AG09319 (cell line): ENCODE measurements at regions not wholly inside any gene's neighbourhood (a gene's known extent, or its start where the extent isn't known, plus 50 kb on each side); places are given as distances from the start of the nearest gene placed in this dataset.

Experiments
- DNase-seq: peaks from one replicate; pipeline ENCODE4 v3.0.0-alpha.2; 2010; ENCODE audit warnings: low read depth; ENCODE audit errors: extremely low read depth
- TF ChIP-seq, protein P1 (sequence below): IDR thresholded peaks from 2 replicates; pipeline ENCODE4 v1.5.1; 2011; ENCODE audit warnings: low read depth, mild to moderate bottlenecking, inconsistent platforms, low read length, moderate library complexity

DNA sequence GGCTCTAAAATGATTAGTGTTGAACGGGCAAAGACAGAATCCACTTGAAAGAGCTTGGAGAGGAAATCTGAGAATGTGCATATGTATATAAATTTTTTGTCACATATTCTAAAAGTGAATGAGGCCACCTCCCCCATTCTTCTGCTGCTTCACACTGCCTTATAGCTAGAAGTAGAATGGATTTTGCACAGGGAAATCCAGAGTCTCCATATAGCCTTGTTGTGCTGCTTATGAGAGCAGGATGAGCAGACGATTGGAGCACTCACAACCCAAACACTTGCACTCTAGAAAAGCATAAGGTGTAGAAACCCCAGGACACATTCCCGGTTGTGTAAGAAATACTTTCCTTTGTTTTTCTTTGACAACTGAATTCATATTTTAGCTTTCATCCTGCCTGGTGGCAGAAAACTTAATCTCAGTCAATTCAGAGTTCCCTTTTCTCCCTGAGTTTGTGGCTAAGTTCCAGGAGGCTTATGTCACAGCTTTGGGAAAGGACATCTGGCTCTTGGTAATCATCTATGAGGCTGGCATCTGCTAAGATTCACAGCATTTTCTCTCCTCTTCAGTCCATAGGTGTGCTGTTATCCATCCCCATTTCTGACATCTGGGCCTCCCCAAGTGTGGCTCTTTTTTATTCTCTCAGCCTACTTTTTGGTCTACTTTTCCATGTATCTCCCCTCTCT, 188.4 kb upstream of the PFN2 start:
- no peak for DNase-seq
- TF ChIP-seq, protein P1, sequence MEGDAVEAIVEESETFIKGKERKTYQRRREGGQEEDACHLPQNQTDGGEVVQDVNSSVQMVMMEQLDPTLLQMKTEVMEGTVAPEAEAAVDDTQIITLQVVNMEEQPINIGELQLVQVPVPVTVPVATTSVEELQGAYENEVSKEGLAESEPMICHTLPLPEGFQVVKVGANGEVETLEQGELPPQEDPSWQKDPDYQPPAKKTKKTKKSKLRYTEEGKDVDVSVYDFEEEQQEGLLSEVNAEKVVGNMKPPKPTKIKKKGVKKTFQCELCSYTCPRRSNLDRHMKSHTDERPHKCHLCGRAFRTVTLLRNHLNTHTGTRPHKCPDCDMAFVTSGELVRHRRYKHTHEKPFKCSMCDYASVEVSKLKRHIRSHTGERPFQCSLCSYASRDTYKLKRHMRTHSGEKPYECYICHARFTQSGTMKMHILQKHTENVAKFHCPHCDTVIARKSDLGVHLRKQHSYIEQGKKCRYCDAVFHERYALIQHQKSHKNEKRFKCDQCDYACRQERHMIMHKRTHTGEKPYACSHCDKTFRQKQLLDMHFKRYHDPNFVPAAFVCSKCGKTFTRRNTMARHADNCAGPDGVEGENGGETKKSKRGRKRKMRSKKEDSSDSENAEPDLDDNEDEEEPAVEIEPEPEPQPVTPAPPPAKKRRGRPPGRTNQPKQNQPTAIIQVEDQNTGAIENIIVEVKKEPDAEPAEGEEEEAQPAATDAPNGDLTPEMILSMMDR, result no peak

DNA sequence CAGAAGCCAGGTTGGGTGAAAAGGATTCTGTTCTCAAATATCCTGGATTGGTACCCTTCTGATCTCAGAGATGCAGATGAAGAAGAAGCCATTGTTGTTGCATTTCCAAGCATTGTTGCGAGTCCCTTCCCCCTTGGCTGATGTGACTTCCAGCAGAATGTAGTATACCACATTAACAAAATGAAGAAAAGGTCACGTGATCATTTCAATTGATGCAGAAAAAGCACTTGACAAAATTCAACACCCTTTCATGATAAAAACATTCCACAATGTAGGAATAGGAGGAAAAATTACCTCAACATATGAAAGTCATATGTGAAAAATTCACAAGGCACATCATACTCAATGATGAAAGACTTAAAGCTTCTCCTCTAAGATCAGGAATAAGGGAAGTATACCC, 181.9 kb upstream of the PFN2 start:
- TF ChIP-seq, protein P1, result no peak
- no peak for DNase-seq

DNA sequence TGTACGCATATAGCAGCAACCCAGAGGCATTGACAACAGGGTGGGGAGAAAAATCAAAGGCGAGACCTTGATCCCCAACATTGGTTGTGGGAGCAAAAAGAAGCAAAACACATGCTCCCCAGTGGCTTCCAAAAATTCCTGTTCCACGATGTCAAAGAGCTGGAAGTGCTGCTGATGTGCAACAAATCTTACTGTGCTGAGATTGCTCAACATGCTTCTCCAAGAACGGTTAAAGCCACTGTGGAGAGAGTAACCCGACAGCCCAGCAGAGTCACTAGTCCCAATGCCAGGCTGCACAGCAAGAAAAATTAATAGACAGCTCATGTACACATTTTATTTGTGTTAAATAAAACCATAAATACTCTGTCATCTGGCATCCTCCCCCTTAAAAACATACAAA, 179.9 kb upstream of the PFN2 start:
- DNase-seq, result no peak
- TF ChIP-seq, protein P1, result no peak

DNA sequence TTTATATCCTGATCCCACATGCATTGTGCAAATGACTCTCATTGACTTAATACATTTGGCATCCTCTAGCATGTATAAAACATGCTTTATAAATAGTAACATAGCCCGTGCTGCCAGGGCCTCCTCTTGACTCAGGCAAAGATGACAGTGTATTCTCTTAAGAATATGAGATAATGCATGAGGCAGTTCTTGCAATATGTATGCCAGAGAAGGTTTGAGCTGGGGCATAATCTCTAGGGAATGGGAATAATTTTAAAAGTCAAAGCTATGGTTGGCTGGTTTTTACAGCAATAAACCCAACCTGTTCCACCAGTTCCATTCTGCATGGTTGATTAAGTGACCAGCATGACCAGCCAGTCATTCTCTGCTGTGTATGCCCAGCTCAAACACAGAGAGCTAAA, 179.0 kb upstream of the PFN2 start:
- DNase-seq, result peak; percentile 48
- TF ChIP-seq, protein P1, result no peak

DNA sequence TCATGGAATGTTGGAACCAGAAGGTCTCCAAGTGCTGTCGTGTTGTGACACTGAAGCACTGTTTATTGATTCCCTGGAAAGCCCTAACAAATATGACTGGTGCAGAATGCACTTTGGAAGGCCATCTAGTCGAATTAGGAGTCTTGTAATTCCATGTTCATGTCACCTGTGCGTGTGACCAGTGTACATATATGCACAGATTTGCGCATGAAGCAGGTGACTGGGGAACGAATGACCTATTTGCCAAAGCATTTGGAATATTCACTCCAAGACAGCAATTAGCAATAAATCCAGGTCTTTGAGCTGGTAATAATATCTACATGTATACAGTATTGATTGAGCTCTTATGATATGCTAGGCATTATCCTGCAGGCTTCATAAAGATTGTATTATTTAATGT, 177.5 kb upstream of the PFN2 start:
- no peak for DNase-seq
- TF ChIP-seq, protein P1, result no peak

DNA sequence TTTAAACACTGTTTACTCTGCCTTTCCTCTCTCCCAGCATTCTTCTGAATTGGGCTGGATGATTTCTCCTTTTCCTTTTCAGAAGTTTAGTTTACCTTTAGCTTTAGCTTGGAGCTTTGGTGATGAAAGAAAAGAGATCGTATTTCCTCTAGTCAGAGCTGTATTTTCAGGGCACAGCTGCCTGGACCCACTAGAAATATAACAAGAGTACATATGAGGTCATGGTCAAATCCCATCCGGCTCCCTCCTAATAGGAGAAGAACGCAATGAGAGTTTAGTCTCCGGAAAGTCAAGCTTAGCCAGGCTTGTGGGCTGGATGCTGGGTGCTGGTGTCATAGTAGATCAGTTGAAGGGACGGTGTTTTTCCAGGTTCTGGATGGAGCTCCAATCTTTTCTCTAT, 177.1 kb upstream of the PFN2 start:
- no peak for DNase-seq

DNA sequence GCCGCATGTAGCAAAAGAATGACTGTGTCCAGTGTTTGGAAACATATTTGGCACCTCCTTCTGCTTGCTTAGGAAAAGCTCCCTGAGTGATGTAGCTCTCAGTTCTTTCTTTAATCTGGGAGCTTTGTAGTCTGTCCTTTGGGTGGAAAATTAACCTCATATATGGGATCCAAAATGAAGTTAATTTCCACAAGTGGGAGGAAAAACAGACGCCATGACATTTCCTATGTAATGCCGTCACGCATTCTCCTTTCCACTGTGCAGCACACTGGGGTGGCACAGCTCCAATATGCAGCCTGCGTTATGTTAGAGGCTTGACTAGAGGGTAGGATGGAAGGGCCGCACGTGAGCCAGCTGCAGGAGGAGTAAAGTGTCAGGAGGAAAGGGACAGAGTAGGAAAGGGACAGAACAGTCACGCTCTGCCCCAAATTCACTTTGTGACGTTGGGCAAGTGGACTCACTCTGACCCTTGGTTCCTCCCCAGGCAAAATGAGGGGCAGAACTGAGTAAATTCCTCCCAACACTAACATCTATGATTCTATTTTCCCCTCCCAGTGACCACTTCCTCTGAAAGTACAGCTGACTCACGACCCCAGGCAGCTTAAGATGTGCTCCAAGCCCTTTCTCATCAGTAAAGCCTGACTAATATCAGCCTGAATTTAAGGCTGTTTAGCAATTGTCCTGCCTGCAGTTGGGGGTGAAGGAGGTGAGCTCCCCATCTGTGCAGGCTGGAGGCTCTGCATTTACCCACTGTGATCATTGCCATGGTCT, 176.5 kb upstream of the PFN2 start:
- TF ChIP-seq, protein P1, result no peak
- peak; percentile 48 for DNase-seq

More for the DNA sequence above, 177.1 kb upstream of the PFN2 start:
- TF ChIP-seq, protein P1, result no peak
